ENCODE measurements at regions not wholly inside any gene's neighbourhood (a gene's known extent, or its start where the extent isn't known, plus 50 kb on each side); places are given as distances from the start of the nearest gene placed in this dataset.

GRCh38 chr20:50417023-50417329 lies 93.2 kb upstream of the PTPN1 start:
- no peak for TF ChIP-seq CTCF (optimal IDR thresholded peaks at IDR 0.05 in 1 of 3, IDR thresholded peaks at IDR 0.05 in 1 of 3, conservative IDR thresholded peaks at IDR 0.05 in 1 of 3; ENCODE audit: extremely low read depth in 1 of 3, insufficient read depth in 2 of 3, low read length in 3 of 3)
- no peak for TF ChIP-seq EZH2 (IDR thresholded peaks at IDR 0.05; ENCODE audit: low read length)

Measured in keratinocyte (primary cell).